ENCODE measurements at regions not wholly inside any gene's neighbourhood (a gene's known extent, or its start where the extent isn't known, plus 50 kb on each side); places are given as distances from the start of the nearest gene placed in this dataset.

GRCh38 chr12:74283646-74284045, 254.0 kb upstream of the ATXN7L3B start:
- no peak for DNase-seq
- TF ChIP-seq CTCF (IDR thresholded peaks at IDR 0.05; ENCODE audit: low read depth, low read length), result no peak

GRCh38 chr12:74285773-74286172, 251.9 kb upstream of the ATXN7L3B start:
- no peaks in the 10 kb centered on the region for H3K27me3 ChIP-seq (ENCODE audit: insufficient read depth, low read depth, severe bottlenecking)
- no peak for TF ChIP-seq CTCF (IDR thresholded peaks at IDR 0.05; ENCODE audit: low read depth, low read length)
- H3K4me3 ChIP-seq (ENCODE audit: low read depth, low read length), result no peak overlapping the region
- H3K27ac ChIP-seq, result no peak overlapping the region
- no peaks in the 10 kb centered on the region for H3K9me3 ChIP-seq (ENCODE audit: severe bottlenecking)
- no peaks in the 10 kb centered on the region for H3K36me3 ChIP-seq
- no peak for DNase-seq

More at GRCh38 chr12:74283646-74284045, 254.0 kb upstream of the ATXN7L3B start:
- H3K27ac ChIP-seq, result no peak overlapping the region
- no peaks in the 10 kb centered on the region for H3K9me3 ChIP-seq (ENCODE audit: severe bottlenecking)
- H3K27me3 ChIP-seq (ENCODE audit: insufficient read depth, low read depth, severe bottlenecking), result no peaks in the 10 kb centered on the region
- no peaks in the 10 kb centered on the region for H3K36me3 ChIP-seq
- H3K4me3 ChIP-seq (ENCODE audit: low read depth, low read length), result no peak overlapping the region

GRCh38 chr12:74286254-74286653, 251.4 kb upstream of the ATXN7L3B start:
- DNase-seq, result peak; percentile 30
- H3K27ac ChIP-seq, result no peak overlapping the region
- H3K4me3 ChIP-seq (ENCODE audit: low read depth, low read length), result no peak overlapping the region
- H3K27me3 ChIP-seq (ENCODE audit: insufficient read depth, low read depth, severe bottlenecking), result no peaks in the 10 kb centered on the region
- H3K9me3 ChIP-seq (ENCODE audit: severe bottlenecking), result no peaks in the 10 kb centered on the region
- TF ChIP-seq CTCF (IDR thresholded peaks at IDR 0.05; ENCODE audit: low read depth, low read length), result no peak
- H3K36me3 ChIP-seq, result no peaks in the 10 kb centered on the region

- Histone ChIP-seq H3K4me3 (ENCODE audit: low read depth, low read length) (no peak overlapping the region), H3K9me3 (ENCODE audit: severe bottlenecking) (no peaks in the 10 kb centered on the region), H3K36me3 (no peaks in the 10 kb centered on the region), H3K27ac (no peak overlapping the region), H3K27me3 (ENCODE audit: insufficient read depth, low read depth, severe bottlenecking) (no peaks in the 10 kb centered on the region)
- TF ChIP-seq CTCF (IDR thresholded peaks at IDR 0.05; ENCODE audit: low read depth, low read length), result no peak
- DNase-seq, result no peak
Observed at GRCh38 chr12:74292351-74293194, 245.1 kb upstream of the ATXN7L3B start.

GRCh38 chr12:74293689-74294131, 243.9 kb upstream of the ATXN7L3B start:
- no peak for DNase-seq
- H3K27me3 ChIP-seq (ENCODE audit: insufficient read depth, low read depth, severe bottlenecking), result no peaks in the 10 kb centered on the region
- TF ChIP-seq CTCF (IDR thresholded peaks at IDR 0.05; ENCODE audit: low read depth, low read length), result no peak
- H3K27ac ChIP-seq, result no peak overlapping the region
- no peak overlapping the region for H3K4me3 ChIP-seq (ENCODE audit: low read depth, low read length)
- H3K36me3 ChIP-seq, result no peaks in the 10 kb centered on the region
- H3K9me3 ChIP-seq (ENCODE audit: severe bottlenecking), result no peaks in the 10 kb centered on the region

Data from WERI-Rb-1 (cell line).